Kidney glomerular epithelial cell (primary cell): ENCODE measurements at regions not wholly inside any gene's neighbourhood (a gene's known extent, or its start where the extent isn't known, plus 50 kb on each side); places are given as distances from the start of the nearest gene placed in this dataset.

ENCODE experiments used
- DNase-seq: peaks from one replicate; lab custom pipeline; 2025; lab: John Stamatoyannopoulos, UW

- DNase-seq: no peak
These were observed 154.0 kb upstream of the THBS1 start for GRCh38 chr15:39426552-39427532.

GRCh38 chr15:39427705-39428104 is 153.2 kb upstream of the THBS1 start:
- no peak for DNase-seq

GRCh38 chr15:39429898-39430357 is 151.0 kb upstream of the THBS1 start:
- DNase-seq: peak; percentile 52

- DNase-seq: no peak
These were observed 150.5 kb upstream of the THBS1 start for GRCh38 chr15:39430389-39430788.

GRCh38 chr15:39431376-39431775 is 149.5 kb upstream of the THBS1 start:
- no peak for DNase-seq

- no peak for DNase-seq
These were observed 148.9 kb upstream of the THBS1 start for GRCh38 chr15:39432026-39432425.

- no peak for DNase-seq
These were observed 147.9 kb upstream of the THBS1 start for GRCh38 chr15:39432912-39433348.

GRCh38 chr15:39433376-39433775 is 147.5 kb upstream of the THBS1 start:
- DNase-seq: no peak

GRCh38 chr15:39434163-39434562 is 146.7 kb upstream of the THBS1 start:
- DNase-seq: no peak

GRCh38 chr15:39434751-39435238 is 146.1 kb upstream of the THBS1 start:
- no peak for DNase-seq

- no peak for DNase-seq
These were observed 145.6 kb upstream of the THBS1 start for GRCh38 chr15:39435244-39435643.

- no peak for DNase-seq
These were observed 142.6 kb upstream of the THBS1 start for GRCh38 chr15:39438260-39438659.

- no peak for DNase-seq
These were observed 141.9 kb upstream of the THBS1 start for GRCh38 chr15:39438799-39439592.

- DNase-seq: no peak
These were observed 138.0 kb upstream of the THBS1 start for GRCh38 chr15:39442898-39443297.

GRCh38 chr15:39443659-39444219 is 137.1 kb upstream of the THBS1 start:
- DNase-seq: no peak

- no peak for DNase-seq
These were observed 136.0 kb upstream of the THBS1 start for GRCh38 chr15:39444735-39445470.

- DNase-seq: no peak
These were observed 134.9 kb upstream of the THBS1 start for GRCh38 chr15:39445931-39446330.

- DNase-seq: no peak
These were observed 133.5 kb upstream of the THBS1 start for GRCh38 chr15:39447346-39447745.

- no peak for DNase-seq
These were observed 133.0 kb upstream of the THBS1 start for GRCh38 chr15:39447881-39448280.

- no peak for DNase-seq
These were observed 132.5 kb upstream of the THBS1 start for GRCh38 chr15:39448409-39448808.

GRCh38 chr15:39451121-39451688 is 129.7 kb upstream of the THBS1 start:
- DNase-seq: no peak
